ENCODE measurements at regions not wholly inside any gene's neighbourhood (a gene's known extent, or its start where the extent isn't known, plus 50 kb on each side); places are given as distances from the start of the nearest gene placed in this dataset.

GRCh38 chr12:58131986-58132755, 190.8 kb downstream of the ATP23 start:
- DNase-seq (ENCODE audit: low read depth in 2 of 2), result no peak
- TF ChIP-seq CTCF (IDR thresholded peaks at IDR 0.05; ENCODE audit: low read depth, low read length), result no peak
- no peak overlapping the region for H3K4me3 ChIP-seq (replicated peaks in 1 of 2; ENCODE audit: low read depth in 2 of 2, low read length in 2 of 2)

- peak; percentile 2 to 3 for DNase-seq (ENCODE audit: low read depth in 2 of 2)
- no peak overlapping the region for H3K4me3 ChIP-seq (replicated peaks in 1 of 2; ENCODE audit: low read depth in 2 of 2, low read length in 2 of 2)
- no peak for TF ChIP-seq CTCF (IDR thresholded peaks at IDR 0.05; ENCODE audit: low read depth, low read length)
These were observed 197.1 kb downstream of the ATP23 start for GRCh38 chr12:58138424-58138823.

GRCh38 chr12:58139894-58140293, 198.5 kb downstream of the ATP23 start:
- no peak overlapping the region for H3K4me3 ChIP-seq (replicated peaks in 1 of 2; ENCODE audit: low read depth in 2 of 2, low read length in 2 of 2)
- DNase-seq (ENCODE audit: low read depth in 2 of 2), result no peak
- TF ChIP-seq CTCF (IDR thresholded peaks at IDR 0.05; ENCODE audit: low read depth, low read length), result no peak

GRCh38 chr12:58140395-58140794, 199.0 kb downstream of the ATP23 start:
- no peak overlapping the region for H3K4me3 ChIP-seq (replicated peaks in 1 of 2; ENCODE audit: low read depth in 2 of 2, low read length in 2 of 2)
- no peak for DNase-seq (ENCODE audit: low read depth in 2 of 2)
- TF ChIP-seq CTCF (IDR thresholded peaks at IDR 0.05; ENCODE audit: low read depth, low read length), result no peak

- no peak overlapping the region for H3K4me3 ChIP-seq (replicated peaks in 1 of 2; ENCODE audit: low read depth in 2 of 2, low read length in 2 of 2)
- TF ChIP-seq CTCF (IDR thresholded peaks at IDR 0.05; ENCODE audit: low read depth, low read length), result no peak
- DNase-seq (ENCODE audit: low read depth in 2 of 2), result no peak
These were observed 201.6 kb downstream of the ATP23 start for GRCh38 chr12:58142991-58143390.

- DNase-seq (ENCODE audit: low read depth in 2 of 2), result no peak
- H3K4me3 ChIP-seq (replicated peaks in 1 of 2; ENCODE audit: low read depth in 2 of 2, low read length in 2 of 2), result no peak overlapping the region
- no peak for TF ChIP-seq CTCF (IDR thresholded peaks at IDR 0.05; ENCODE audit: low read depth, low read length)
These were observed 202.2 kb downstream of the ATP23 start for GRCh38 chr12:58143498-58143995.

Measured in cardiac fibroblast (primary cell).